VCaP (cell line): ENCODE measurements at regions not wholly inside any gene's neighbourhood (a gene's known extent, or its start where the extent isn't known, plus 50 kb on each side); places are given as distances from the start of the nearest gene placed in this dataset.

Experiments used
- H3K27ac ChIP-seq: fragments of 450-650 bp; 2 replicates; pipeline ENCODE4 v1.5.1; 2017
- TF ChIP-seq, protein P1 (sequence below): fragments of 450-650 bp; conservative IDR thresholded peaks from 2 replicates; pipeline ENCODE4 v1.5.1; 2017; ENCODE audit warnings: mild to moderate bottlenecking, moderate library complexity

DNA sequence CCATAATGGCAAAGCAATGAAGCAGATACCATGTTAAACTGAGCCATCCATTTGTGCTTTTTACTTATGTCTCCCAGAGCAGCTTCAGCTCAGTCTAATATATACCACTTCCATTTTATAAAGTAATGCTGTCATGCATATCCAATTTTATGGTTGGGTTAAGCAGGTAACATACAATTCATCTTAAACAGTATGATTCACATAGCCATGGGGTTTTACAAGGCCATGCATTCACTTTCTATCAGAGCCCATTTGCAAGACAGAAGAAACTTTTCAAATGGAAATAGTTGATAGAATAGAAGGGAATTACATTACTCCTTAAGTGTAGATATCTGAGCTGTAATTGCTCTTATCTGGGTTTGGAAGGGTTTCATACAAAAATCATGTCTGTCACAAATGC is 580.5 kb upstream of the CXADR start:
- no peak overlapping the region for H3K27ac ChIP-seq
- TF ChIP-seq, protein P1, sequence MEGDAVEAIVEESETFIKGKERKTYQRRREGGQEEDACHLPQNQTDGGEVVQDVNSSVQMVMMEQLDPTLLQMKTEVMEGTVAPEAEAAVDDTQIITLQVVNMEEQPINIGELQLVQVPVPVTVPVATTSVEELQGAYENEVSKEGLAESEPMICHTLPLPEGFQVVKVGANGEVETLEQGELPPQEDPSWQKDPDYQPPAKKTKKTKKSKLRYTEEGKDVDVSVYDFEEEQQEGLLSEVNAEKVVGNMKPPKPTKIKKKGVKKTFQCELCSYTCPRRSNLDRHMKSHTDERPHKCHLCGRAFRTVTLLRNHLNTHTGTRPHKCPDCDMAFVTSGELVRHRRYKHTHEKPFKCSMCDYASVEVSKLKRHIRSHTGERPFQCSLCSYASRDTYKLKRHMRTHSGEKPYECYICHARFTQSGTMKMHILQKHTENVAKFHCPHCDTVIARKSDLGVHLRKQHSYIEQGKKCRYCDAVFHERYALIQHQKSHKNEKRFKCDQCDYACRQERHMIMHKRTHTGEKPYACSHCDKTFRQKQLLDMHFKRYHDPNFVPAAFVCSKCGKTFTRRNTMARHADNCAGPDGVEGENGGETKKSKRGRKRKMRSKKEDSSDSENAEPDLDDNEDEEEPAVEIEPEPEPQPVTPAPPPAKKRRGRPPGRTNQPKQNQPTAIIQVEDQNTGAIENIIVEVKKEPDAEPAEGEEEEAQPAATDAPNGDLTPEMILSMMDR = no peak

DNA sequence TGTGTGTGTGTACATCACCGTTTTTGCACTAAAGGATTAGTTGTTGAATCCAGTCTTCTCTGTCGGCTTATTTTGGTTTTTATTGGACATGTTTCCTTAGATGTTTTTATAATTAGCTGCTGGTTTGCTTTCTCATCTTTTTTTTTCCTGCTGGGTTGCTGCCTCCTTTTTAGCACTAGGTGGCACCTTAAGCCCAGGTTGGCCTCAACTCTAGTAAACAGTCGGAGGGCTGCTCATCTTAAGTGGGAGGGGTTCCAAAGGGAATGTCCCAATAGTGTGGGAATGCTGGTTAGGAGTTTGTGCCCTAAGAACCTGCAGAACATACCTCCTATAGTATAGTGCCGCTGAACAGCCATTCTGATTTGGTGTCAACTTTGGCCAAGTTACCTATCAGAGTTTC is 570.1 kb upstream of the CXADR start:
- TF ChIP-seq, protein P1 = peak; percentile 99
- H3K27ac ChIP-seq = no peak overlapping the region

DNA sequence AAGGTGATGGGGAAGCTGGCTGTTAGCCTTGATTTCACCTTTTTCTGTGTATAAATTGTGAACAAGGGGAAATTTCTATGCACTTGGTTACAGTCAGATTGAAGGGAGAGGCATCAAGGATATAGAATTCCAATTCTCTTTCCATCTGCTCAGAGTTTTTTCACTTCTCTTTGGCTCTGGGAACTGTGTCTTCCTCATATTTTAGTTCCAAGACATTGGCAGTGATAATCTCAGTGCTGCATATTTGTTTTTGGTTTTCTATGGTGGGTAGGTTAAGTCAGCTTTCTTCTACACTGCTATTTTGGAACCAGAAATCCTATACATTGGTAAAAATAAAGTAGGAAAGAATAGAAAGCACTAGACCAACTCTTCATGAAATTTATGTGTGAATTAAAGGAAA is 569.6 kb upstream of the CXADR start:
- TF ChIP-seq, protein P1 = no peak
- no peak overlapping the region for H3K27ac ChIP-seq

DNA sequence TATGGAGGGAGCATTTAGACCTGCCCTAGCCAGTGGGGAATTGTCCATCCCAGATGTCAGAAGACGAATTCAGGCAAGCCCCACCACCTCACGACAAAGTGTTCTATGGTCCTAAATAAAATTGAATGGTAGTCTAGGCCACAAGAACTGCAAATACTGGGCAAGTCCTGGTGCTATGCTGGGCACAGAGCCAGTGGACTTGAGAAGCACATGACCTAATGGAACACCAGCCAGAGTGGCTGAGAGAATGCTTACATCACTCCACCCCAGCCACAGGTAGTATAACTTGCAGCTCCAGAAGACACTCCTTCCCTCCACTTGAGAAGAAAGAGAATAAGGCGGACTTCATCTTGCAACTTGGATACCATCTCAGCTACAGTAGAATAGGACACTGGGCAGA is 567.3 kb upstream of the CXADR start:
- no peak overlapping the region for H3K27ac ChIP-seq
- TF ChIP-seq, protein P1 = no peak

DNA sequence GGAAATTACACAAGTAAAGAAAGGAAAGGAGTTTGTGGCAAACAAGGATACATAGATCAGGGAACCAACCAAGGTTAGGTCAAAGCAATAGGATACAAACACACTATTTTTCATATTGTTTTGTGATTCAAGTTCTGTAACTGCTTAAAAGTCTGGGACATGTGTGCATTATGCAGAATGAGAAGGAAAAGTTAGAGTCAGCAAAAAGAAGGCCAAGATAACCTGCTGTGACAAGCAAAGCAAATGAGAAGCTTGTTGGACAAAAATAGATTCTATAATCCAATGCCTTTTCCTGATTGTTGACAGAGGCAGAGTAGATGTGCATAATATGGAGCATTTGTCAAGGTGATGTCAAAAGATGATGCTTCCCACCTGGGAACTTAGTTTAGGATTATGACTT is 556.0 kb upstream of the CXADR start:
- H3K27ac ChIP-seq = no peak overlapping the region
- TF ChIP-seq, protein P1 = no peak

DNA sequence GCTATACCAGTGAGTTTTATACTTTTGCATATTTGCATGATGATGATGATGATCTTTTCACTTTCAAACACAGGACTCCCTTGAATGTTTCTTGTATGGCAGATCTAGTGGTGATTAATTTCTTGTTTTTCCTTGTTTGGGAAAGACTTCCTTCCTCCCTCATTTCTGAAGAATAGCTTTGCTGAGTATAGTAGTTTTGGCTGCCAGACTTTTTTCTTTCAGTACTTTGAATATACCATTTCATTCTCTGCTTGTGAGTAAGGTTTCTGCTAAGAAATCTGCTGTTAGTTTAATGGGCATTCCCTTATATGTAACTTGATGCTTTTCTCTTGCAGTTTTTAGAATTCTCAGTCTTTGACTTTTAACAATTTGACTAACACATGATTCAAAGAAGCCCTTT is 547.4 kb upstream of the CXADR start:
- H3K27ac ChIP-seq = no peak overlapping the region
- TF ChIP-seq, protein P1 = no peak

DNA sequence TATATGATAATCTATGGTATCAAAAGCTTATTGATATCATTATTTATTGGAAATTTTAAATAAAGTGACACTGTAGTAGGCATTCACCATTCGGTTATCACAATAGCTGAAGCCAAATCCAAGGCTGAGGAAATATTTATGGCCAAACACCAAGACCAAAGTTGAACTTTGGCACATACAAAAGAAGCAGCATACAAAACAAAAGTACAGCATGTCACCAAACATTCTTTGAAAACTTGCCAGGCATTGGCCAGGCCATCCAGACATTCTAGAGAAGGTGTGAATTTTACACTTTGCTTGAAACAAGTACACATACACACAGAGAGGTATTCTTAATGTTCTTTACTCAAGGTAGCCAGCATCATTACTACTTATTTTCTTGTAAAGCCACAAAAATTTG is 544.4 kb upstream of the CXADR start:
- no peak overlapping the region for H3K27ac ChIP-seq
- TF ChIP-seq, protein P1 = no peak

DNA sequence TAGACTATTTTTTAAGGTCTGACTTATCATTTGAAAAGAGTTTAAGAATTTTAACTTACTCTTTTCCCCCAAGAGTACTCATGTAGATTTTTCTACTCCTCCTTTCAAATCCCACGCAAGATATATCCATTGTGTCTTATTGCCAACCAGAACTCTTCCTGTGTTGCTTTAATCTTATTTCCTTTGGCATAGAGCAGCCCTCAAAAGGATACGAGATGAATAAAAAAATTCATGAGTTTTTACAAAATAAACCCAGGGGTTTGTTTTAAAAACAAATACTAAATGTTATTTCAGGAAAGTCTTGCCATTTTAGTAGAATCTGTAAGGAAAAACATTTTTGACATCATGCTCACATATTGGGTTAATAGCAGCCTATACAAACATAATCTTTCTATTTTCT is 543.2 kb upstream of the CXADR start:
- TF ChIP-seq, protein P1 = no peak
- no peak overlapping the region for H3K27ac ChIP-seq
